Adrenal gland (tissue), 9 donors: ENCODE measurements at regions not wholly inside any gene's neighbourhood (a gene's known extent, or its start where the extent isn't known, plus 50 kb on each side); places are given as distances from the start of the nearest gene placed in this dataset.

Experiments
- DNase-seq, 7 donors: peaks; one replicate each; pipeline ENCODE4 v3.0.0-alpha.2; 2019 to 2020
- H3K27ac ChIP-seq, 5 donors: fragments of 200-600 bp; sonication (generic) in 4 of 5; 1 replicate in 3 of 5; 2 replicates in 2 of 5; pipeline versions ENCODE4 v1.5.1 to v1.8.0; 2016 to 2020; ENCODE audit warnings: mild to moderate bottlenecking in 1 of 5
- H3K27me3 ChIP-seq: fragments of 200-600 bp; 2 replicates; pipeline ENCODE4 v1.8.0; 2021
- H3K36me3 ChIP-seq, 2 donors: fragments of 200-600 bp; replicated peaks in 1 of 2; 1 replicate in 1 of 2; 2 replicates in 1 of 2; pipeline versions ENCODE4 v1.5.1 to v1.8.0; 2018 to 2022
- H3K4me1 ChIP-seq, 2 donors: fragments of 200-600 bp; replicated peaks in 1 of 2; 1 replicate in 1 of 2; 2 replicates in 1 of 2; pipeline versions ENCODE4 v1.5.1 to v1.8.0; 2018 to 2021
- H3K4me3 ChIP-seq, 4 donors: fragments of 200-600 bp; sonication (generic) in 3 of 4; one replicate each; pipeline ENCODE4 v1.5.1; 2016 to 2018
- H3K9me3 ChIP-seq, 3 donors: fragments of 200-600 bp; sonication (generic) in 1 of 3; replicated peaks in 1 of 3; 1 replicate in 2 of 3; 2 replicates in 1 of 3; pipeline versions ENCODE4 v1.5.1 to v1.8.0; 2016 to 2021
- POLR2A ChIP-seq, 2 donors: fragments of 450-650 bp; IDR thresholded peaks; one replicate each; pipeline ENCODE4 v1.6.1; 2017; ENCODE audit warnings: antibody characterized with exemption in 2 of 2, mild to moderate bottlenecking in 2 of 2, moderate library complexity in 1 of 2
- WGBS, 4 donors: extraction: QIAGEN DNeasy Blood & Tissue Kit in 2 of 4; methylation state at CpG; one replicate each; pipeline versions ENCODE4 v1.1.5 to v1.1.7; 2013 to 2017; 5-methylcytosine and 5-hydroxymethylcytosine counted together
- intact Hi-C, 2 donors: fragments of 100-400 bp; cut with DNase I; formaldehyde crosslinking; loops; one replicate each; pipeline versions ENCODE4 v1.14.1 to v1.15.0; 2022 to 2023
- TF ChIP-seq, protein P1 (sequence below), 6 experiments: fragments of 450-650 bp in 4 of 6; fragments of 200-600 bp in 2 of 6; sonication (generic) in 1 of 6; IDR thresholded peaks; 1 replicate in 5 of 6; 2 replicates in 1 of 6; pipeline versions ENCODE4 v1.5.1 to v1.8.0; 2016 to 2021; ENCODE audit warnings: antibody characterized with exemption in 6 of 6, mild to moderate bottlenecking in 2 of 6, moderate library complexity in 1 of 6
- donor health status: healthy with polysubstance abuse.
- donor health status: Bipolar disorder and iron deficiency.
- donor health status: DM: yes; HTN: yes; CAD: no.
- donor health status: DM: no; HTN: no; CAD: no.
- donor health status: DM: no; HTN: no; CAD: no.

DNA sequence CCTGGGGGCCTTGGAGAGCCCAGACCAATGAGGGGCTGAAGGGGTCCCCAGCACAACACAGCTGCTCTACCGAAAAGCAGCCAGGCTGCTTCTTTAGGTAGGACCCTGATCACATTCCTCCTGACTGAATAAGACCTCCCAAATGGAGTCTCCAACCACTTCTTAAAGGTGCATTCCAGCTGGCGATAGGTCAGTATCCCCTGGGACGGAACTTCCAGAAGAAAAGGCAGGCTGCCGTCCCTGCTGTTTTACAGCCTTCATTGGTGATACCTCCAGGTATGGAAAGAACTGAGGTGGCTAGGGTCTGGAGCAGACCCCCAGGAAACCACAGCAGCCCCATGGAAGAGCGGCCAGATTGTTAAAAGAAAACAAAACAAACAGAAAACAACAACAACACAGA is 340.6 kb downstream of the BTG1 start:
- Histone ChIP-seq H3K27ac (no peak overlapping the region), H3K9me3 (no peaks in the 10 kb centered on the region), H3K4me1 (no peaks in the 10 kb centered on the region), H3K36me3 (no peaks in the 10 kb centered on the region), H3K4me3 (no peak overlapping the region), H3K27me3 (no peaks in the 10 kb centered on the region)
- DNase-seq = no peak
- WGBS, 4 donors = 95 to 99% (median 97%) methylated on average over 4 to 5 of the region's 5 CpGs
- intact Hi-C loops = no loop called here
- TF ChIP-seq, protein P1, sequence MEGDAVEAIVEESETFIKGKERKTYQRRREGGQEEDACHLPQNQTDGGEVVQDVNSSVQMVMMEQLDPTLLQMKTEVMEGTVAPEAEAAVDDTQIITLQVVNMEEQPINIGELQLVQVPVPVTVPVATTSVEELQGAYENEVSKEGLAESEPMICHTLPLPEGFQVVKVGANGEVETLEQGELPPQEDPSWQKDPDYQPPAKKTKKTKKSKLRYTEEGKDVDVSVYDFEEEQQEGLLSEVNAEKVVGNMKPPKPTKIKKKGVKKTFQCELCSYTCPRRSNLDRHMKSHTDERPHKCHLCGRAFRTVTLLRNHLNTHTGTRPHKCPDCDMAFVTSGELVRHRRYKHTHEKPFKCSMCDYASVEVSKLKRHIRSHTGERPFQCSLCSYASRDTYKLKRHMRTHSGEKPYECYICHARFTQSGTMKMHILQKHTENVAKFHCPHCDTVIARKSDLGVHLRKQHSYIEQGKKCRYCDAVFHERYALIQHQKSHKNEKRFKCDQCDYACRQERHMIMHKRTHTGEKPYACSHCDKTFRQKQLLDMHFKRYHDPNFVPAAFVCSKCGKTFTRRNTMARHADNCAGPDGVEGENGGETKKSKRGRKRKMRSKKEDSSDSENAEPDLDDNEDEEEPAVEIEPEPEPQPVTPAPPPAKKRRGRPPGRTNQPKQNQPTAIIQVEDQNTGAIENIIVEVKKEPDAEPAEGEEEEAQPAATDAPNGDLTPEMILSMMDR (IDR thresholded peaks at IDR 0.05) = no peak
- no peak for TF ChIP-seq POLR2A (IDR thresholded peaks at IDR 0.05)

DNA sequence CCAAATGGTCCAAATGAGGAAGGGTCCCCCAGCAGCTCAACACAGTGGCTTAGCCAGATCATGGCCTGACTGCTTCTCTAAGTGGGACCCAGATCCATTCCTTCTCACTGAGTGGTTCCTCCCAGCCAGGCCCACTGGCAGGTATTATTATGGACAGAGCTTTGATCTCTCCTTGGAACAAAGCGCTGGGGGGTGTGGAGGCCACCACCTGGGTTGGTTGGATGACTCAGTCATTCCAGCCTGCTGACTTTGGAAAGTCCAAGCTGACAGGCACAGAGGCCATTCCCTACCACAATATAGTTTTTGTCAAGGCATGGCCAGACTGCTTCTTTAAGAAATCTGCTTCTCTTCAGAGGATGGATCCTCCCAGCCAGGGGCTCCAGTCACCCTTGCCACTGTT is 341.1 kb downstream of the BTG1 start:
- H3K4me1 ChIP-seq = no peaks in the 10 kb centered on the region
- H3K27me3 ChIP-seq = no peaks in the 10 kb centered on the region
- no peak for DNase-seq
- TF ChIP-seq, protein P1 (IDR thresholded peaks at IDR 0.05) = no peak
- TF ChIP-seq POLR2A (IDR thresholded peaks at IDR 0.05) = no peak
- 100% methylated on average over 1 of the region's 1 CpG for WGBS, 4 donors
- no peak overlapping the region for H3K27ac ChIP-seq
- H3K9me3 ChIP-seq = no peaks in the 10 kb centered on the region
- intact Hi-C loops = no loop called here
- no peaks in the 10 kb centered on the region for H3K36me3 ChIP-seq
- H3K4me3 ChIP-seq = no peak overlapping the region

DNA sequence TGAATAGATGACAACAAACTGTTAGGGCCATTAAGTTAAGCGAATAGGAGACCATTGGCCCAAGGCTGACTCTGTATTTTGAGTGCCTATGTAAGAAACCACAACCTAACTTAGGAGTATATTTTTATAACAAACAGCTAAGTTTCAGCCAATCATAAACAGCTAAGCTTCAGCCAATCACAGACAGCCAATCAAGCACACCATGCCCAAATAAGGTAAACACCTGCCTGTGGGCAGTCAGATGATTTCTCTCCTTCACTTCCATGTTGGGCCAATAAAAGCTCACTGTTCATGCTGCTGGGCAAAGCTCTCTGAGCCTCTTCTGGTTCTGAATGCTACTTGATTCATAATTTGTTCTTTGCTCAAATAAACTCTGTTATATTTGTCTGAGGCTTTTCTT is 344.6 kb downstream of the BTG1 start:
- WGBS, 4 donors = 98 to 100% (median 99%) methylated on average over 1 of the region's 1 CpG
- intact Hi-C loops = no loop called here
- TF ChIP-seq, protein P1 (IDR thresholded peaks at IDR 0.05) = no peak
- no peak for TF ChIP-seq POLR2A (IDR thresholded peaks at IDR 0.05)
- Histone ChIP-seq H3K9me3 (no peaks in the 10 kb centered on the region), H3K36me3 (no peaks in the 10 kb centered on the region), H3K27ac (no peak overlapping the region), H3K4me3 (no peak overlapping the region), H3K4me1 (no peaks in the 10 kb centered on the region), H3K27me3 (no peaks in the 10 kb centered on the region)
- DNase-seq = no peak

DNA sequence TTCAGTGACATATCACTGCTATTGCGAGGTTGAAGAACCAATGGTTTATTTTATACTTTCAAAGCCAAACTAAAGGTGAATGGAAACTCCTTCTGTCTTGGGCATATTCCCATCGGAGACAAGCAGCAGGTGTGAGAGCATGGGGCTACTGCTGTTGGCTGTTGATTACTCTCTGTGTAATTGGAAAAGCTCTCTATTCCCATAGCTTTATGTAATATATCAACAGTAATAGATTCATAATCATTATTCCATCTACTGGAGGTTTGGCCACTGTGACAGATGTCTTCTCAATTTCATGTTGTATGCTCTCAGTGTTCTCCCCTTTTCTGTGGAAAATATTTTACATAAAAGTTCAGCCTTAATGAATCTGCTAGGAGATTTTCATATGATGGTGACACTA is 352.0 kb downstream of the BTG1 start:
- WGBS, 4 donors = 87 to 98% (median 93%) methylated on average over 2 of the region's 2 CpGs
- intact Hi-C loops = no loop called here

More for the DNA sequence above, 352.0 kb downstream of the BTG1 start:
- TF ChIP-seq, protein P1 (IDR thresholded peaks at IDR 0.05) = no peak
- TF ChIP-seq POLR2A (IDR thresholded peaks at IDR 0.05) = no peak
- Histone ChIP-seq H3K4me1 (no peaks in the 10 kb centered on the region), H3K9me3 (no peaks in the 10 kb centered on the region), H3K27me3 (no peaks in the 10 kb centered on the region), H3K27ac (no peak overlapping the region), H3K4me3 (no peak overlapping the region), H3K36me3 (no peaks in the 10 kb centered on the region)
- DNase-seq = no peak
